ENCODE measurements at regions not wholly inside any gene's neighbourhood (a gene's known extent, or its start where the extent isn't known, plus 50 kb on each side); places are given as distances from the start of the nearest gene placed in this dataset.
A peak's percentile ranks its signal among the peaks of the same experiment; 100 is the strongest.

DNA sequence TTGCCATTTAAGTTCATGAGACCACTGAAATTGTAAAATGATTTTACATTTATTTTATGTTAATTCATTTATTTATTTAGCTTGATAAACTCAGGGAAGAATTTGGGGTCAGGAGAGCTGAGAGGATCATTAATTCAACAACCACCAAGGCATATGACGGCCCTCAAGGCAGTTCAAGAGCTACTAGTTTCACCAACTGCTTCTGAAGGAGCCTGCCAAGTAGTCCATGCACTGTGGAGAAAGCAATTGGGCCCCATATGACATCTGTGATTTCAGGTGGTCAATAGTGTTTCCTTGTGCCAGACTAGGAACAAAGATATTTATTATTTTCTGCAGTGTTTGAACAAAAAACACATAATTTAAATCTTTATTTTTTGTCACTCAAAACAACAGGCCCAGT, 236.4 kb downstream of the CASP12 start:
- no peak for DNase-seq (ENCODE audit: low read depth in 3 of 3, low spot score in 2 of 3)

DNA sequence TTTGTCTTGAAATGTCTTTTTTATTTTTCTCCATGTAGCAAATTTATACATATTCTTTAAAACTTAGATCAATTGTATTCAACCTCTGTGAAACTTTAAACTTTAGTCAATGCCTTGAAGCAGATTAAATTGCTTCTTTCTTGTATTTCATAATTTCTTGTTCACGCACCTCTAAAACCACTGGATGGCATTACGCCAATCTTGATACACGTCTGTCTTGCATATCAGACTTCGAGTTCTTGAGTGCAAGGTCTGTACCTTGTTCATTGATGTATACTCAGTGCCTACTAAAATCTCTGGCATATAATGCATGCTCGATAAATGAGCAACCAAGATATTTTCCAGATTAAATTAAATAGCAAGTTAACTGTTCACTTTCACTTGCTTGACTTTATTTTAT, 236.8 kb downstream of the CASP12 start:
- DNase-seq (ENCODE audit: low read depth in 3 of 3, low spot score in 2 of 3) = no peak

GRCh38 chr11:104658177-104658576, 240.1 kb downstream of the CASP12 start:
- no peak for DNase-seq (ENCODE audit: low read depth in 3 of 3, low spot score in 2 of 3)

GRCh38 chr11:104657083-104657482, 241.2 kb downstream of the CASP12 start:
- DNase-seq (ENCODE audit: low read depth in 3 of 3, low spot score in 2 of 3) = no peak

- no peak for DNase-seq (ENCODE audit: low read depth in 3 of 3, low spot score in 2 of 3)
Measured at GRCh38 chr11:104655066-104655465, 243.2 kb downstream of the CASP12 start.

DNA sequence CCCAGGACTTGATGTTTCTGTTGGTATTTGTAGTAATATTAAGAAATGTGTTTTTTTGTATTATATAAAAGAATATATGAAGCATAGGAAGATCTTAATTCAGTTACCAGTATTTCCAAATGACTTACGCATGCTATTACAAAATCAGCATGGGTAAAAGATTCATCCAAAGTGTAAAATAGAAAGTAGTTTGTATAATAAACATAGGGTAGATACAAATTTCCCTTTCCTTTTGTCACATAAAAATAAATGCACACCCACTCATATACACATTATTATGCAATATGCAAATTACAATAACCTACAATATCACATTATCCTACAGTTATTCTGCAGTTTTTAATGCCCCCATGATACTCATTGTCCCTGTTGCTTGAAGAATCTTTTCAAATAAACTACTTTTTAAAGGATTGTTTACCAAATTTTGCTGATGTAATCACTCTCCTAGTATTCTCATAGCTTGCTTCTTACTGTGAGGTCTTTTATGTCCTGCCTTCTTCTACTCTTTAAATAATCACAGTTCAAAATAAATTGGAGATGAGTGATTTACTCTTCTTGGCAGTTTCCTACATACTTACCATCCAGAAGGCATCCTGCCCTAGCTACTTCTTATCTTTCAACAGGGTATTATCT, 244.0 kb downstream of the CASP12 start:
- no peak for DNase-seq (ENCODE audit: low read depth in 3 of 3, low spot score in 2 of 3)

DNA sequence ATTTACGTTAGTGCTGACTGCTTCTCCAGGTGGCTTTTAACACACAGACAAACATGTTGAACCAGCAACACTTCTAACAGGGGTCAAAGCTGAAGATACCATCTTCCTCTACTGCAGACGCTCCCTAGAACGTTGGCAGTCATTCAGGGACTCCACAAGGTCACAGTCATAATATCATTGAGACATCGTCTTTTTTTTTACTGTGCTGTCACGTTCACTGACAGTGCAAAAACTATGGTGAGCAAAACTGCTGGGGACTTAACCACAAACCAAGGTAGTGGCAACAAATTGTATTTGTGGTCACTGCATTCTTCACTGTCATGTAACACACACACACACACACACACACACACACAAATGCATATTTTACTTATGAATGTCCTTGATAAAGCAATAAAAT, 244.9 kb downstream of the CASP12 start:
- no peak for DNase-seq (ENCODE audit: low read depth in 3 of 3, low spot score in 2 of 3)

- no peak for DNase-seq (ENCODE audit: low read depth in 3 of 3, low spot score in 2 of 3)
Measured at GRCh38 chr11:104652996-104653395, 245.3 kb downstream of the CASP12 start.

DNA sequence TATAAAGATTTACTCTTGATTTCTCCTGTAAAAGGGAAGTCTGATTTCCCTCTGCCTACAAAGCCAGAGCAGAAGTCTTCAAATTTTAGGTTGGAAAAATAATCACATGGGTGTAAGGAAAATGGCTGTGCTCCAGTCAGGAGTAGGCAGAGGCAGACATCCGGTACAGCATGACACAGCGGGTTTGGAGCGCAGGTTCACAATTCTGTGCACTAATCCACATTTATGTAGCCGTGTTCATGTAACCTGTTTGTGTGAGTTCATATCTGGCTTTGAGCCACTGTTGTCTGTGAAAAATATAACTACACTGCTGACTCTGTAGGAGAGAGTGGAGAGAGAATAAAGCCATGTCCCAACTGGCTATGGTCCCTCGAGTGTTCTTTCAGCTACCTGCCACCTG, 248.0 kb downstream of the CASP12 start:
- no peak for DNase-seq (ENCODE audit: low read depth in 3 of 3, low spot score in 2 of 3)

DNA sequence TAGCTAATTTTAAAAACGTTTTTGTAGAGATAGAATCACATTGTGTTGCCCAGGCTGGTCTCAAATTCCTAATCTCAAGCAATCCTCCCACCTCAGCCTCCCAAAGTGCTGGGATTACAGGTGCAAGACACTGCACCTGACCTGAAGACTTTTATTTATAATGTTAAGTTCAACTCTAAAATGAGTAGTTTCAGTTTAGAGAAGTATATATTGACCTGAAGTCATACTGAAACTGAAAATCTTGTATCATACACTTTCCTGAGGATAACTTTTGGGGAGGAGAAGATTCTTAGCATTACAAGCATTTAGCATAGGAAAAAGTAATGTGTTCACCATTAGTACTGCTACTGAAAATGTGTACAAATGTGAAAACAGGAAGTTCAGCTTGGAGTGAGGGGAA, 249.3 kb downstream of the CASP12 start:
- no peak for DNase-seq (ENCODE audit: low read depth in 3 of 3, low spot score in 2 of 3)

GRCh38 chr11:104645261-104646222, 252.7 kb downstream of the CASP12 start:
- peak in 2 of 3 donors; percentile 37 to 43 for DNase-seq (ENCODE audit: low read depth in 3 of 3, low spot score in 2 of 3)

DNA sequence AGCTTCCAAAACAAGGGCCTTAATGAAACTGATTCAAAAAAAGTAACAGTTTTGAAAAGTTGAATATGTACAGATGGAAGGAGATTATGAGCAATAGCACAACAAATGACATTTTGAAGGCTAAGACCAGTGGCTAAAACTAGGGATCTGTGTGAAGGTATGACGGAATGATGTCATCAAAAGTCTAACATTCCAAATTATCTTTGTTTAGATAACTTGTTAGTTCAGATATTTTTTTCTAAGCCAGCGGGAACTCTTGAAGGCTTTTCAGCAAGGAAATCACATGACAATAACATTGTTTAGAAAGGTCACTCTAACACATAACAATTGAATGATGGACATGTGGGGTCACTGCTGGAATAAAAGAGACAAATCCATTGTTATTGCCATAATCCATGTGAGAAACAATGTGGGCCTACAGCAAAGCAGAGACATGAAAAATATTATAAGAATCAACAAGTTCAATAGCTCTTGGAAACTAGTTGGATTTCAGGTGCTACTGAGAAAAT, 260.5 kb downstream of the CASP12 start:
- no peak for DNase-seq (ENCODE audit: low read depth in 3 of 3, low spot score in 2 of 3)

DNA sequence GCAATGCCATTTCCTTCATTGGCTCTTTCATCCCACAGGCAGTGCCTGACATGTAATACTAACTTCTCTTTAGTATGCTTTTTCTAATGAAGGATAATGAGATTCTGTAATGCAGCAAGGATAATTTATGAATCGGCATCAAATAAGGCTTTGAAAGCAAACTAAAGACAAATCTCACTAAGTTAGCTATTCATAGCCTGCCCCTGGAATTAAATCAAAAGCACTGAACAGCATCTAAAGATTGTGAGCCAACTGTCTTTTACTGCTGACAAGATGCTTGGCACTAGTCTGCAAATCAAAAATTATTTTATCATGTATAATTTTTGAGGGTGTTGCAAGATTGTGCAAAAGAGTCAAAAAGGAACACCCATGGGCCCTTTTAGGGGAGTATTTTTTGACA, 265.0 kb downstream of the CASP12 start:
- DNase-seq (ENCODE audit: low read depth in 3 of 3, low spot score in 2 of 3) = no peak

DNA sequence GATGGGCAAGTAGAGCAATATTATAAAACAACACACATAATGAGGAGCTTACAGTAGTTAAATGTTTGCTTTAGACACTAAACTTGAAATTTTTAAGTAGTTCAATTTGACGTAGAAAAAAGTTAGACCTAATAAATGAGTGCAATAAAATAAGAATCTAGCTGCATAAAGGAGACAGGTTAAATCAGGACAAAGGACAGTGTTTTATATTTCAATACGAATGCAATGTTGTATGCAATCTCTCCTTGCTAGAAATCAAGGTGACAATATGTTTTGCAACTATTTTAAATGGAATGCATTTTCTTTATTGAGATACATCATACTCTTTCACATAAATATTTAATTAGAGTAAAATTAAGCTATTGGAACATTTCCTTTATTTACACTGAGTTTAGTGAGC, 267.9 kb downstream of the CASP12 start:
- no peak for DNase-seq (ENCODE audit: low read depth in 3 of 3, low spot score in 2 of 3)

- no peak for DNase-seq (ENCODE audit: low read depth in 3 of 3, low spot score in 2 of 3)
Measured at GRCh38 chr11:104625246-104625645, 273.0 kb downstream of the CASP12 start.

DNA sequence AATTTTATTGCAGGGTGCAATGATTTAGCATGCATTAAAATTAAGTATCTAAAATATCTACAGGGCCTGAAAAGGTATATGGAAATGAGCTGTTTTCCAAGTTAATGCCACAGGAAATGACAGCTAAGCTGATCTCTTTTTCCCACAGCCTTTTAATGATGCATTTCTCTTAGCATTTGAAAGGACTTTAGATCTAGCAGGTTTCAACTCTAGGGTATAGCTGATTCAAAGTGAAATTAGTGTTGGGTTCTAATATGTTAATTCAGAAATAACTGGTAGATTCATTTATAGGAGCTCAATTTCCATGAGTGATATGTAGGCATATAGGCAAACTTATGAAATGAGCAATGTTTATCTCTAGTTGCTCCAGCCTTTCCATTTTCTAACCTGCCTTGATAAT, 274.2 kb downstream of the CASP12 start:
- no peak for DNase-seq (ENCODE audit: low read depth in 3 of 3, low spot score in 2 of 3)

DNA sequence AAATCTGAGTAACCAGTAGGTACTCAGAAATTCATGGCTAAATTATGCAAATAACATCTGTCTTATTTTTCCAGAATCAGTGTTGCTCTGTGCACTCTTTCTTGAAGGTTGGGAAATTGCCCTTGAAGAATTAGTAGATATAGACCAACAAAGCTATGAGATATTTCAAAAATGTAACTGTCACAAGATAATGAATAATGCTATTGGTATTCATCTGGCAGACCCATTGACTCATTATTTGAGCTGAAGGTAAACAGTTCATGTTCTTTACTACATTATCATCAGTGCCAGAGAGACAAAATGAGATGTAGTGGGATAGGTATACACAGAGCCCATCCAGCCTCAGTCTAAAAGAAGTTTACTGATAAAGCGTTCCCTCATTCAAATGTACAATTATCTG, 274.7 kb downstream of the CASP12 start:
- no peak for DNase-seq (ENCODE audit: low read depth in 3 of 3, low spot score in 2 of 3)

- DNase-seq (ENCODE audit: low read depth in 3 of 3, low spot score in 2 of 3) = no peak
Measured at GRCh38 chr11:104620991-104621390, 277.3 kb downstream of the CASP12 start.

- DNase-seq (ENCODE audit: low read depth in 3 of 3, low spot score in 2 of 3) = no peak
Measured at GRCh38 chr11:104619751-104620150, 278.5 kb downstream of the CASP12 start.

DNA sequence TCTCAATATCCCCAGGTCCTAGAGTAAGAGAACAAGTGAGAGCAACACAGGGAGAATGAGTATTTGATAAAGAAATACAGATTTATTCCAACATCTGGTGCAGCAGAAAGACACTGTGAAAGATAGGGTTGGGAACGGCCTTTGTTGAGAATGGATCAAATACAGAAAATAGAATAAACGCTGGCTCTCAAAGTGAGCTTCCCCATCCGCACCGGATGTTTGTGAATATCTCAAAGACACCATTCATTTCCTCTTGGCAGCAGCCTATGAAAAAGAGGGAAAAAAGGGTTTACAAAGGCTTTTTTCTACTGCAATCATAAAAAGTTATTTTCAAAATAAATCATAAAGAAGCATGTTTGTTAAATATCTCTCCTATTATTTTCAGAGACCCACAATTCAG, 279.3 kb downstream of the CASP12 start:
- DNase-seq (ENCODE audit: low read depth in 3 of 3, low spot score in 2 of 3) = no peak

- no peak for DNase-seq (ENCODE audit: low read depth in 3 of 3, low spot score in 2 of 3)
Measured at GRCh38 chr11:104614961-104615360, 283.3 kb downstream of the CASP12 start.

DNA sequence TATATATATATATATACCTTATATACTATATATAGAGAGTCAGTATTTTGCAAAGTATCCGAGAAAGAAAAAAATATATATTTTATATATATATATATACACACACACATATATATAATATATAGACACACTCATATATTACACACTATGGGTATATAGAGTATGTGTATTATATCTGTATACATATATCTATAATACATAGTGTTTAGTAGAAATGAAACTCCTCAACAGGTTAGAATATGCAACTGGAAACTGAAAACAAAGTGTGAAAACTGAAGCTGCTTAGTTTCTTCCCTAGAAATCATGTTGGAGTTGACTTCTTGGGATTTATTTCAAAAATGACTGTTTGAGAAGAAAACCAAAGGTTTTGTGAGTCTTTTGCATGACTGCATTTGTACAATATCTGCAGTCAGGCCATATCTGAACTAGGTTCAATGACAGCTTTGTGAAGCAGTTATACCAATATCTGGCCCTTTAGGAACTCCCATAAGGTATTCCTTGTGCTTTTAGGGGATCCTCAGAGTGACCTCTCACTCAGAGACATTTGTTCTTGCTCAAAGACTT, 284.1 kb downstream of the CASP12 start:
- DNase-seq (ENCODE audit: low read depth in 3 of 3, low spot score in 2 of 3) = no peak
